Prostate gland (tissue), 2 donors: ENCODE measurements at regions not wholly inside any gene's neighbourhood (a gene's known extent, or its start where the extent isn't known, plus 50 kb on each side); places are given as distances from the start of the nearest gene placed in this dataset.

ENCODE experiments used
- DNase-seq: peaks from one replicate; pipeline ENCODE4 v3.0.0-alpha.2; 2019; ENCODE audit warnings: low spot score
- H3K27ac ChIP-seq, 2 donors: fragments of 200-600 bp; sonication (generic); 2 replicates each; pipeline ENCODE4 v1.5.1; 2017 to 2019
- H3K27me3 ChIP-seq: fragments of 200-600 bp; sonication (generic); replicated peaks from 2 replicates; pipeline ENCODE4 v1.5.1; 2019; ENCODE audit not compliant: insufficient read depth
- H3K36me3 ChIP-seq, 2 donors: fragments of 200-600 bp; sonication (generic); 1 replicate in 1 of 2; 2 replicates in 1 of 2; pipeline versions ENCODE4 v1.5.1 to v1.8.1; 2017 to 2019
- H3K4me1 ChIP-seq: fragments of 200-600 bp; sonication (generic); replicated peaks from 2 replicates; pipeline ENCODE4 v1.5.1; 2019
- H3K4me3 ChIP-seq, 2 donors: fragments of 200-600 bp; sonication (generic); 2 replicates each; pipeline ENCODE4 v1.5.1; 2017 to 2019
- H3K9me3 ChIP-seq: fragments of 200-600 bp; sonication (generic); 2 replicates; pipeline ENCODE4 v1.5.1; 2017
- POLR2A ChIP-seq: fragments of 450-650 bp; IDR thresholded peaks from one replicate; pipeline ENCODE4 v1.6.1; 2016; ENCODE audit warnings: antibody characterized with exemption, mild to moderate bottlenecking
- POLR2AphosphoS5 ChIP-seq: sonication (generic); formaldehyde crosslinking; IDR thresholded peaks from one replicate; pipeline ENCODE4 v1.6.1; 2017; ENCODE audit warnings: antibody characterized with exemption
- WGBS: methylation state at CpG from one replicate; pipeline ENCODE4 v1.1.5; 2018; 5-methylcytosine and 5-hydroxymethylcytosine counted together
- intact Hi-C: fragments of 100-400 bp; cut with DNase I; formaldehyde crosslinking; loops from one replicate; pipeline ENCODE4 v1.14.2; 2022
- TF ChIP-seq, protein P1 (sequence below), 4 experiments: fragments of 200-600 bp in 2 of 4; fragments of 450-650 bp in 2 of 4; sonication (generic) in 2 of 4; IDR thresholded peaks; 1 replicate in 3 of 4; 2 replicates in 1 of 4; pipeline ENCODE4 v1.5.1; 2016 to 2019; ENCODE audit warnings: antibody characterized with exemption in 4 of 4, mild to moderate bottlenecking in 2 of 4, moderate library complexity in 2 of 4

DNA sequence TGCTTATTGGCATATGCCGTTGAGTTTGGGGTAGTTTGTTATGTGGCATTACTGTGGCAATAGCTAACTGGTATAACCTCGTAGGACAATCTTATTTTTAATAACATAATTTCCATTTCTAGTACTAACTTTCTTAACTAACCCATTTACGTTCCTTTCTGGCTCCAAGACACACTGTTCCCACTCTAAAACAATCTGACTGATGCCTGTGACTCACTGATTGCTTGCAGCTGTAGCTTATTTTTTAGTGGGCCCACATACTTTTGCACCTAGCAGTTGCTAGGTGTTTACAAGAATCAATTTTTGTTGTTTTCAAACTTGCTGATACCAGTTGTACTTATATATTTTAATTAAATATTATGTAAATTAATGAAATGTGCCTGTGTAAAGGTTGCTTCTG is 52.2 kb downstream of the FAT3 start:
- WGBS, result 76% methylated on average over 3 of the region's 3 CpGs
- Histone ChIP-seq H3K9me3 (no peaks in the 10 kb centered on the region), H3K36me3 (no peaks in the 10 kb centered on the region), H3K27ac (no peak overlapping the region), H3K27me3 (no peaks in the 10 kb centered on the region), H3K4me1 (no peaks in the 10 kb centered on the region), H3K4me3 (no peak overlapping the region)
- no peak for TF ChIP-seq POLR2AphosphoS5
- no peak for TF ChIP-seq POLR2A
- TF ChIP-seq, protein P1, sequence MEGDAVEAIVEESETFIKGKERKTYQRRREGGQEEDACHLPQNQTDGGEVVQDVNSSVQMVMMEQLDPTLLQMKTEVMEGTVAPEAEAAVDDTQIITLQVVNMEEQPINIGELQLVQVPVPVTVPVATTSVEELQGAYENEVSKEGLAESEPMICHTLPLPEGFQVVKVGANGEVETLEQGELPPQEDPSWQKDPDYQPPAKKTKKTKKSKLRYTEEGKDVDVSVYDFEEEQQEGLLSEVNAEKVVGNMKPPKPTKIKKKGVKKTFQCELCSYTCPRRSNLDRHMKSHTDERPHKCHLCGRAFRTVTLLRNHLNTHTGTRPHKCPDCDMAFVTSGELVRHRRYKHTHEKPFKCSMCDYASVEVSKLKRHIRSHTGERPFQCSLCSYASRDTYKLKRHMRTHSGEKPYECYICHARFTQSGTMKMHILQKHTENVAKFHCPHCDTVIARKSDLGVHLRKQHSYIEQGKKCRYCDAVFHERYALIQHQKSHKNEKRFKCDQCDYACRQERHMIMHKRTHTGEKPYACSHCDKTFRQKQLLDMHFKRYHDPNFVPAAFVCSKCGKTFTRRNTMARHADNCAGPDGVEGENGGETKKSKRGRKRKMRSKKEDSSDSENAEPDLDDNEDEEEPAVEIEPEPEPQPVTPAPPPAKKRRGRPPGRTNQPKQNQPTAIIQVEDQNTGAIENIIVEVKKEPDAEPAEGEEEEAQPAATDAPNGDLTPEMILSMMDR (IDR thresholded peaks at IDR 0.05), result no peak
- DNase-seq, result no peak
- intact Hi-C loops, result no loop called here

DNA sequence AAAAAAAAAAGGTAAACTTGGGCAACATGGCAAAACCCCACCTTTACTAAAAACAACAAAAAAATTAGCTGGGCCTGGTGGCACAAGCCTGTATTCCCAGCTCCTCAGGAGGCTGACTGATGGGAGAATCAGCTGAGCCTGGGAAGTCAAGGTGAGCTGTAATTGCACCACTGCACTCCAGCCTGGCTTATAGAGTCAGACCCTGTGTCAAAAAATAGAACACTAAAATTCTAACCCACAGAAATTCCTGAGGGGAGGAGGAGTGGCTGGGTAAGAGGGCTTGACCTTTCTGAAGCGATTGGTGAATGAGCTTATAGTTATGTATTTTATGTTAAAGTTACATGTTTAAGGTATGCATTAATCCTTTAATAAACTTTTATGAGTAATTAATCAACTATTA is 53.3 kb downstream of the FAT3 start:
- WGBS, result 89% methylated on average over 1 of the region's 1 CpG
- Histone ChIP-seq H3K27me3 (no peaks in the 10 kb centered on the region), H3K4me1 (no peaks in the 10 kb centered on the region), H3K36me3 (no peaks in the 10 kb centered on the region), H3K4me3 (no peak overlapping the region), H3K9me3 (no peaks in the 10 kb centered on the region), H3K27ac (no peak overlapping the region)
- DNase-seq, result no peak
- no peak for TF ChIP-seq POLR2A
- TF ChIP-seq, protein P1 (IDR thresholded peaks at IDR 0.05), result no peak
- no peak for TF ChIP-seq POLR2AphosphoS5
- intact Hi-C loops, result no loop called here

DNA sequence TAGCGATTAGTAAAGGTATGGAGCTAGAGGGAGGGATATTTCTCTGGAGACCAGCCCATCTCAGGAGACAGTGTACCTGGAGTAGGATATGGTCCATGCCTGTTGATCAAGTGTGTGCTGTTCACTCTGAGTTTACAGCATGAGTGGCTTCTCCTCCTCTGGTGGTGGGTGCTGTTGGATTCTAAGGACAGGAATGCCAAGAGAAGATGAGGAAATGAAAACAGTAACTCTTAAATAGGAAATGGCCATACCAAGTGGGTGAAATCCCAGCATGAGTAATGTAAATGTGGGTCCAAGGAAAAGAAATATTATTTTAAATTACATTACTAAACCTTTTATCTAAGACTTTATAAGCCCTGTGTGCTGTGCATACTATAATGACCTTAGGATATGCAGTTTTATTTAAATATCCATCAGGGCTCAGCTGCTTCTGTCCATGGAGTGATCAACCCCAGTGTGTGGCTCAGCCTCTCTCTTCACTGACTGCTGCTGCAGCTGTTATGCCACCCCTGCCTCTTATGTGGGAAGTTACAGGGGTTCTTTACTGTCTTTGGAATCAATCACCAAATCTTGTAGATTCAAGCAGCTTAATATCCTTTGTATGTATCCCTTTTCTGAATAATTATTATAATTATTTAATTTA is 54.3 kb downstream of the FAT3 start:
- Histone ChIP-seq H3K4me3 (no peak overlapping the region), H3K4me1 (no peaks in the 10 kb centered on the region), H3K27ac (no peak overlapping the region), H3K36me3 (no peaks in the 10 kb centered on the region), H3K27me3 (no peaks in the 10 kb centered on the region), H3K9me3 (no peaks in the 10 kb centered on the region)
- TF ChIP-seq, protein P1 (IDR thresholded peaks at IDR 0.05), result no peak
- TF ChIP-seq POLR2A (no peak), POLR2AphosphoS5 (no peak)
- 91% methylated on average over 1 of the region's 1 CpG for WGBS
- intact Hi-C loops, result no loop called here
- no peak for DNase-seq

DNA sequence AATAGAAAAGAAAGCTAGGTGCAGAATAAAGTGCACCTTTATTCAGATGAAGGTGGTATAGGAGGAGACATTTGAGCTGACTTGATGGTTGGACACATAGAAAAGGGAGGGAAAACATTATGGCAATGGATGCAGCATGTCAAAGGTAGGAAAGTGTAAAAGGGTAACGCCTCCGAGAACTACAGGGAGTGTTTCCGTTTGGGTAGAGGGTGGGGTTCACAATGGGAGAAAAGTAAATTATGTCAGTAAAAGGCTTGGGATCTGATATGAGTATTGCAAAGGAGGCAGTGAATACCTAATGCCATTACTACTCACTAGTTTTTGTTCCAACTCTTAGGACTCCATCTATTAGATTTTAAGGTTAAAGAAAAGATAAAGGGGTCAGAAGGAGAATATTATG is 59.5 kb downstream of the FAT3 start:
- no peak overlapping the region for H3K27ac ChIP-seq
- intact Hi-C loops, result no loop called here
- H3K36me3 ChIP-seq, result no peaks in the 10 kb centered on the region
- no peak for DNase-seq
- H3K4me1 ChIP-seq, result no peaks in the 10 kb centered on the region
- H3K27me3 ChIP-seq, result no peaks in the 10 kb centered on the region
- no peak overlapping the region for H3K4me3 ChIP-seq
- WGBS, result 91% methylated on average over 3 of the region's 3 CpGs
- no peaks in the 10 kb centered on the region for H3K9me3 ChIP-seq
- no peak for TF ChIP-seq POLR2AphosphoS5
- TF ChIP-seq POLR2A, result no peak
- TF ChIP-seq, protein P1 (IDR thresholded peaks at IDR 0.05), result no peak

DNA sequence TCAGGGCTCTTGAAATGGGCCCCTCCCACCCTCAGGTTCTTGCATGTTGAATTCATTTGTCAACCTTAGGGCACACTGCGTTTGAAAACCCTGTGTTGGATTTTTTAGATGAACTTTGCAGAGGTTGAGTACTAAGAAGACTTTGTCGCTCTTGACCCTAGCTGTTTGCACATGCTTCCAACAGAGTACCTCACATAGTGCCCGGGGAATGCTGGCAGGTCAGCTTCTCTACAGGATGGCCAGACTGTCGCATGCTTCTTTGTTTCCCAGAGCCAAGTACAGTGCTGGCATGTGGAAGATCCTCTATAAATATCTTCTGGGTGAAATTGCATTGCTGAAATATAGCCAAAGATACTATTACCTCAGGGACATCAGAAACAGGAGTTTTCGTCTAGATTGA is 59.9 kb downstream of the FAT3 start:
- H3K27me3 ChIP-seq, result no peaks in the 10 kb centered on the region
- no peak overlapping the region for H3K4me3 ChIP-seq
- no peak for TF ChIP-seq POLR2A
- TF ChIP-seq, protein P1 (IDR thresholded peaks at IDR 0.05), result no peak
- TF ChIP-seq POLR2AphosphoS5, result no peak
- no peak for DNase-seq
- no peak overlapping the region for H3K27ac ChIP-seq
- no peaks in the 10 kb centered on the region for H3K9me3 ChIP-seq
- no peaks in the 10 kb centered on the region for H3K4me1 ChIP-seq
- WGBS, result 44% methylated on average over 5 of the region's 5 CpGs
- intact Hi-C loops, result no loop called here
- H3K36me3 ChIP-seq, result no peaks in the 10 kb centered on the region
